COLO668 (cell line): ENCODE measurements at regions not wholly inside any gene's neighbourhood (a gene's known extent, or its start where the extent isn't known, plus 50 kb on each side); places are given as distances from the start of the nearest gene placed in this dataset.

Experiments
- DNase-seq: peaks from one replicate; lab custom pipeline; 2025; ENCODE audit not compliant: unreplicated experiment; lab: John Stamatoyannopoulos, UW

GRCh38 chr1:218967836-218968235 is 205.8 kb upstream of the LYPLAL1 start:
- no peak for DNase-seq

GRCh38 chr1:218969006-218969405 is 204.7 kb upstream of the LYPLAL1 start:
- no peak for DNase-seq

- no peak for DNase-seq
Observed at GRCh38 chr1:218970397-218970990, 203.2 kb upstream of the LYPLAL1 start.

GRCh38 chr1:218971156-218971555 is 202.5 kb upstream of the LYPLAL1 start:
- no peak for DNase-seq

- DNase-seq, result no peak
Observed at GRCh38 chr1:218980881-218981280, 192.8 kb upstream of the LYPLAL1 start.

- DNase-seq, result no peak
Observed at GRCh38 chr1:218982482-218982881, 191.2 kb upstream of the LYPLAL1 start.

GRCh38 chr1:218983433-218983832 is 190.2 kb upstream of the LYPLAL1 start:
- DNase-seq, result no peak

- no peak for DNase-seq
Observed at GRCh38 chr1:218983848-218984247, 189.8 kb upstream of the LYPLAL1 start.

- DNase-seq, result no peak
Observed at GRCh38 chr1:218985424-218985984, 188.2 kb upstream of the LYPLAL1 start.

- no peak for DNase-seq
Observed at GRCh38 chr1:218986816-218987215, 186.9 kb upstream of the LYPLAL1 start.

GRCh38 chr1:218990019-218990418 is 183.7 kb upstream of the LYPLAL1 start:
- no peak for DNase-seq

- DNase-seq, result no peak
Observed at GRCh38 chr1:218991089-218991488, 182.6 kb upstream of the LYPLAL1 start.

GRCh38 chr1:218994615-218995014 is 179.1 kb upstream of the LYPLAL1 start:
- no peak for DNase-seq

GRCh38 chr1:218995091-218995665 is 178.5 kb upstream of the LYPLAL1 start:
- no peak for DNase-seq

GRCh38 chr1:218996362-218996761 is 177.3 kb upstream of the LYPLAL1 start:
- no peak for DNase-seq

- DNase-seq, result no peak
Observed at GRCh38 chr1:219000005-219000404, 173.7 kb upstream of the LYPLAL1 start.

- no peak for DNase-seq
Observed at GRCh38 chr1:219000631-219001030, 173.0 kb upstream of the LYPLAL1 start.

- DNase-seq, result no peak
Observed at GRCh38 chr1:219010720-219011119, 163.0 kb upstream of the LYPLAL1 start.

- DNase-seq, result no peak
Observed at GRCh38 chr1:219020386-219020785, 153.3 kb upstream of the LYPLAL1 start.

- no peak for DNase-seq
Observed at GRCh38 chr1:219020846-219021245, 152.8 kb upstream of the LYPLAL1 start.

GRCh38 chr1:219027146-219027673 is 146.5 kb upstream of the LYPLAL1 start:
- DNase-seq, result no peak

- no peak for DNase-seq
Observed at GRCh38 chr1:219031809-219032208, 141.9 kb upstream of the LYPLAL1 start.

- DNase-seq, result no peak
Observed at GRCh38 chr1:219038398-219038797, 135.3 kb upstream of the LYPLAL1 start.
